K562 (cell line): ENCODE measurements at regions not wholly inside any gene's neighbourhood (a gene's known extent, or its start where the extent isn't known, plus 50 kb on each side); places are given as distances from the start of the nearest gene placed in this dataset.

Source experiments
- ATAC-seq: fragments of 200-7000 bp; cut with Tn5 transposase; 3 replicates; pipeline ENCODE4 v1.9.1; 2020; ENCODE audit warnings: moderate library complexity
- BruUV-seq: library from RNA; stranded (reverse); fragments of 400-500 nt; replicated peaks from 2 replicates; lab custom pipeline; 2021; lab: Mats Ljungman, UMichigan
- CTCF ChIA-PET: fragments of 300-600 bp; formaldehyde crosslinking; extraction: SDS; loops from one replicate; lab custom pipeline; 2021; ENCODE audit warnings: low intra/inter-chr PET ratio; lab: Yijun Ruan, JAX
- POLR2A ChIA-PET: fragments of 300-600, 350-650 bp; sonication (Branson Sonifier 250); formaldehyde crosslinking; extraction: SDS; loops from one replicate; lab custom pipeline; 2021; ENCODE audit warnings: antibody characterized with exemption, inconsistent platforms; lab: Yijun Ruan, JAX
- DNase-seq, 4 experiments: peaks; one replicate each; pipeline versions ENCODE4 v3.0.0 to v3.0.0-alpha.2; 2011 to 2018; ENCODE audit warnings: low spot score in 3 of 4, mixed read lengths in 3 of 4; ENCODE audit errors: extremely low read depth in 1 of 4
- FAIRE-seq: peaks from 2 replicates; lab custom pipeline; 2011; peaks lifted over from hg19 to GRCh38; lab: Jason Lieb, UNC
- H2AFZ ChIP-seq: 2 replicates; pipeline ENCODE4 v1.6.0; 2011; ENCODE audit warnings: low read depth, low read length, control low read depth, inconsistent platforms
- H3K27ac ChIP-seq: fragments of 200-600 bp; 3 replicates; pipeline ENCODE4 v1.8.0; 2011; ENCODE audit warnings: low read depth, mild to moderate bottlenecking, control low read depth, inconsistent platforms, low read length, moderate library complexity, mixed read lengths; ENCODE audit errors: extremely low read depth
- H3K27me3 ChIP-seq, 2 experiments: fragments of 300-600 bp in 1 of 2; 2 replicates in 1 of 2; 3 replicates in 1 of 2; pipeline versions ENCODE4 v1.6.0 to v1.8.0; 2011; ENCODE audit warnings: inconsistent platforms in 2 of 2, low read length in 2 of 2, mild to moderate bottlenecking in 1 of 2, mixed read lengths in 1 of 2, moderate library complexity in 1 of 2; ENCODE audit not compliant: control insufficient read depth in 2 of 2, insufficient read depth in 2 of 2
- H3K36me3 ChIP-seq: fragments of 300-600 bp; 3 replicates; pipeline ENCODE4 v1.8.0; 2011; ENCODE audit warnings: mild to moderate bottlenecking, low read length, inconsistent platforms; ENCODE audit not compliant: control insufficient read depth, insufficient read depth
- H3K4me1 ChIP-seq, 2 experiments: fragments of 200-600 bp in 1 of 2; replicated peaks in 1 of 2; 2 replicates in 1 of 2; 3 replicates in 1 of 2; pipeline versions ENCODE4 v1.5.1 to v1.8.0; 2011; ENCODE audit warnings: inconsistent platforms in 2 of 2, low read length in 2 of 2, mild to moderate bottlenecking in 1 of 2, mixed read lengths in 1 of 2, moderate library complexity in 1 of 2; ENCODE audit not compliant: control insufficient read depth in 2 of 2, insufficient read depth in 2 of 2
- H3K4me2 ChIP-seq: 2 replicates; pipeline ENCODE4 v1.6.1; 2011; ENCODE audit warnings: low read length, control low read depth, inconsistent platforms, mixed read lengths; ENCODE audit not compliant: insufficient read depth
- H3K4me3 ChIP-seq: fragments of 200-600 bp; sonication (generic), shearing (Covaris generic); 2 replicates; pipeline ENCODE4 v1.5.1; 2016; ENCODE audit warnings: control low read depth, inconsistent platforms
- H3K79me2 ChIP-seq: fragments of 200-600 bp; 3 replicates; pipeline ENCODE4 v1.8.0; 2011; ENCODE audit warnings: low read length, inconsistent platforms; ENCODE audit not compliant: control insufficient read depth, insufficient read depth
- H3K9ac ChIP-seq, 2 experiments: 2 replicates each; pipeline versions ENCODE4 v1.6.0 to v1.6.1; 2011; ENCODE audit warnings: low read depth in 2 of 2, low read length in 2 of 2, control low read depth in 1 of 2, inconsistent platforms in 1 of 2, mild to moderate bottlenecking in 1 of 2, mixed read lengths in 1 of 2; ENCODE audit not compliant: insufficient read depth in 1 of 2
- H3K9me1 ChIP-seq: one replicate; pipeline ENCODE4 v1.6.0; 2011; ENCODE audit warnings: inconsistent platforms, mild to moderate bottlenecking, low read length, moderate library complexity; ENCODE audit not compliant: control insufficient read depth, insufficient read depth
- H3K9me3 ChIP-seq: replicated peaks from 2 replicates; pipeline ENCODE4 v1.5.1; 2011; ENCODE audit warnings: low read depth, low read length, inconsistent platforms; ENCODE audit not compliant: control insufficient read depth, insufficient read depth
- H4K20me1 ChIP-seq: replicated peaks from 2 replicates; pipeline ENCODE4 v1.6.1; 2011; ENCODE audit warnings: low read length, inconsistent platforms, mixed read lengths; ENCODE audit not compliant: control insufficient read depth, insufficient read depth
- BRF1 ChIP-seq: IDR thresholded peaks from 3 replicates; pipeline ENCODE4 v1.6.1; 2011; ENCODE audit warnings: borderline replicate concordance, mild to moderate bottlenecking; ENCODE audit not compliant: insufficient read length; ENCODE audit errors: extremely low read depth
- ELF2 ChIP-seq: fragments of 250-450 bp; sonication (Bioruptor Pico); IDR thresholded peaks from 2 replicates; pipeline ENCODE4 v1.5.0; 2021; ENCODE audit warnings: mild to moderate bottlenecking
- GABPB2 ChIP-seq: fragments of 250-450 bp; sonication (Bioruptor Pico); conservative IDR thresholded peaks from 2 replicates; pipeline ENCODE4 v1.5.1; 2021; ENCODE audit warnings: mild to moderate bottlenecking
- ZKSCAN8 ChIP-seq: fragments of 200-800 bp; sonication (Bioruptor generic); IDR thresholded peaks from 2 replicates; pipeline ENCODE4 v1.6.1; 2016; ENCODE audit warnings: missing genetic modification characterization, missing compliant biosample characterization
- ZNF134 ChIP-seq: fragments of 250-450 bp; sonication (Bioruptor Pico); conservative IDR thresholded peaks from 2 replicates; pipeline ENCODE4 v1.4.0; 2020
- WGBS: fragments of 100-300 bp; shearing (Covaris generic); methylation state at CpG from one replicate; pipeline ENCODE4 v1.1.6; 2016; ENCODE audit warnings: low coverage, mixed read lengths; ENCODE audit not compliant: insufficient coverage; ENCODE audit errors: missing lambda C conversion rate; 5-methylcytosine and 5-hydroxymethylcytosine counted together
- in situ Hi-C: fragments of 300-500 bp; cut with MboI; formaldehyde crosslinking; loops from 4 replicates; pipeline ENCODE4 v1.15.0; 2018; ENCODE audit warnings: inconsistent platforms, mixed read lengths
- intact Hi-C: fragments of 100-400 bp; cut with micrococcal nuclease; formaldehyde crosslinking; loops from 2 replicates; pipeline ENCODE4 v1.14.2; 2022
- TF ChIP-seq, protein P1 (sequence below), 2 experiments: fragments of 450-650 bp in 1 of 2; sonication (generic) in 1 of 2; formaldehyde crosslinking; conservative IDR thresholded peaks; 2 replicates each; pipeline versions ENCODE4 v1.4.0 to v1.8.1; 2020 to 2022; ENCODE audit warnings: mild to moderate bottlenecking in 1 of 2, missing genetic modification reagents in 1 of 2
- TF ChIP-seq, protein P2 (sequence below): fragments of 450-650 bp; formaldehyde crosslinking; IDR thresholded peaks from 2 replicates; pipeline ENCODE4 v1.4.0; 2020; ENCODE audit warnings: mild to moderate bottlenecking, mixed read lengths
- TF ChIP-seq, protein P3 (sequence below), 2 experiments: fragments of 150-350 bp in 1 of 2; IDR thresholded peaks; 2 replicates each; pipeline ENCODE4 v1.6.1; 2012 to 2016; ENCODE audit warnings: low read depth in 2 of 2, low read length in 2 of 2, mild to moderate bottlenecking in 1 of 2, moderate library complexity in 1 of 2

DNA sequence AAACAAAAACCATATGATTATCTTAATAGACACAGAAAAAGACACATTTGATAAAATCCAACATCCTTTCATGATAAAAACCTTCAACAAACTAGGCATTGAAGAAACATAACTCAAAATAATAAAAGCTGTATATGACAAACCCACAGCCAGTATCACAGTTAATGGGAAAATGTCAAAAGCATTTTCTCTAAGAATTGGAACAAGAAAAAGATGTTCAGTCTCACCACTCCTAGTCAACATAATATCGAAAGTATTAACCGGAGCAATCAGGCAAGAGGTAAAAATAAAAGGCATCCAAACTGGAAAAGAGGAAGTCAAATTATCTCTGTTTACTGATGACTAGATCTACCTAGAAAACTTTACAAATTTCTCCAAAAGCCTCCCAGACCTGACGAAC, 684.2 kb upstream of the SPRY2 start:
- Histone ChIP-seq H2AFZ (no peak overlapping the region), H3K4me1 (no peaks in the 10 kb centered on the region), H3K27ac (no peak overlapping the region), H3K36me3 (no peaks in the 10 kb centered on the region), H3K4me2 (no peak overlapping the region), H3K9me1 (no peaks in the 10 kb centered on the region), H4K20me1 (no peaks in the 10 kb centered on the region), H3K9me3 (no peaks in the 10 kb centered on the region), H3K27me3 (no peaks in the 10 kb centered on the region), H3K9ac (no peak overlapping the region), H3K4me3 (no peak overlapping the region), H3K79me2 (no peaks in the 10 kb centered on the region)
- ATAC-seq, result no peak
- FAIRE-seq, result no peak
- in situ Hi-C loops (no loop called here), intact Hi-C loops (no loop called here)
- no TSS peak for BruUV-seq
- POLR2A ChIA-PET, result no interaction called here
- TF ChIP-seq BRF1 (no peak), ZNF134 (no peak), GABPB2 (CRISPR knock-in tag) (no peak), ZKSCAN8 (CRISPR knock-in tag) (no peak), ELF2 (CRISPR knock-in tag) (no peak)
- TF ChIP-seq, protein P1, sequence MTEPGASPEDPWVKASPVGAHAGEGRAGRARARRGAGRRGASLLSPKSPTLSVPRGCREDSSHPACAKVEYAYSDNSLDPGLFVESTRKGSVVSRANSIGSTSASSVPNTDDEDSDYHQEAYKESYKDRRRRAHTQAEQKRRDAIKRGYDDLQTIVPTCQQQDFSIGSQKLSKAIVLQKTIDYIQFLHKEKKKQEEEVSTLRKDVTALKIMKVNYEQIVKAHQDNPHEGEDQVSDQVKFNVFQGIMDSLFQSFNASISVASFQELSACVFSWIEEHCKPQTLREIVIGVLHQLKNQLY (CRISPR knock-in tag; conservative IDR thresholded peaks at IDR 0.05), result no peak
- TF ChIP-seq, protein P2, sequence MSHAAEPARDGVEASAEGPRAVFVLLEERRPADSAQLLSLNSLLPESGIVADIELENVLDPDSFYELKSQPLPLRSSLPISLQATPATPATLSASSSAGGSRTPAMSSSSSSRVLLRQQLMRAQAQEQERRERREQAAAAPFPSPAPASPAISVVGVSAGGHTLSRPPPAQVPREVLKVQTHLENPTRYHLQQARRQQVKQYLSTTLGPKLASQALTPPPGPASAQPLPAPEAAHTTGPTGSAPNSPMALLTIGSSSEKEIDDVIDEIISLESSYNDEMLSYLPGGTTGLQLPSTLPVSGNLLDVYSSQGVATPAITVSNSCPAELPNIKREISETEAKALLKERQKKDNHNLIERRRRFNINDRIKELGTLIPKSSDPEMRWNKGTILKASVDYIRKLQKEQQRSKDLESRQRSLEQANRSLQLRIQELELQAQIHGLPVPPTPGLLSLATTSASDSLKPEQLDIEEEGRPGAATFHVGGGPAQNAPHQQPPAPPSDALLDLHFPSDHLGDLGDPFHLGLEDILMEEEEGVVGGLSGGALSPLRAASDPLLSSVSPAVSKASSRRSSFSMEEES (CRISPR knock-in tag), result no peak
- TF ChIP-seq, protein P3, sequence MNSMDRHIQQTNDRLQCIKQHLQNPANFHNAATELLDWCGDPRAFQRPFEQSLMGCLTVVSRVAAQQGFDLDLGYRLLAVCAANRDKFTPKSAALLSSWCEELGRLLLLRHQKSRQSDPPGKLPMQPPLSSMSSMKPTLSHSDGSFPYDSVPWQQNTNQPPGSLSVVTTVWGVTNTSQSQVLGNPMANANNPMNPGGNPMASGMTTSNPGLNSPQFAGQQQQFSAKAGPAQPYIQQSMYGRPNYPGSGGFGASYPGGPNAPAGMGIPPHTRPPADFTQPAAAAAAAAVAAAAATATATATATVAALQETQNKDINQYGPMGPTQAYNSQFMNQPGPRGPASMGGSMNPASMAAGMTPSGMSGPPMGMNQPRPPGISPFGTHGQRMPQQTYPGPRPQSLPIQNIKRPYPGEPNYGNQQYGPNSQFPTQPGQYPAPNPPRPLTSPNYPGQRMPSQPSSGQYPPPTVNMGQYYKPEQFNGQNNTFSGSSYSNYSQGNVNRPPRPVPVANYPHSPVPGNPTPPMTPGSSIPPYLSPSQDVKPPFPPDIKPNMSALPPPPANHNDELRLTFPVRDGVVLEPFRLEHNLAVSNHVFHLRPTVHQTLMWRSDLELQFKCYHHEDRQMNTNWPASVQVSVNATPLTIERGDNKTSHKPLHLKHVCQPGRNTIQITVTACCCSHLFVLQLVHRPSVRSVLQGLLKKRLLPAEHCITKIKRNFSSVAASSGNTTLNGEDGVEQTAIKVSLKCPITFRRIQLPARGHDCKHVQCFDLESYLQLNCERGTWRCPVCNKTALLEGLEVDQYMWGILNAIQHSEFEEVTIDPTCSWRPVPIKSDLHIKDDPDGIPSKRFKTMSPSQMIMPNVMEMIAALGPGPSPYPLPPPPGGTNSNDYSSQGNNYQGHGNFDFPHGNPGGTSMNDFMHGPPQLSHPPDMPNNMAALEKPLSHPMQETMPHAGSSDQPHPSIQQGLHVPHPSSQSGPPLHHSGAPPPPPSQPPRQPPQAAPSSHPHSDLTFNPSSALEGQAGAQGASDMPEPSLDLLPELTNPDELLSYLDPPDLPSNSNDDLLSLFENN (IDR thresholded peaks at IDR 0.05; ENCODE audit: low read depth in 2 of 2, low read length in 2 of 2), result no peak
- no peak for DNase-seq
- WGBS, result 0% methylated on average over 3 of the region's 3 CpGs
- CTCF ChIA-PET, result no interaction called here
